Fibroblast of lung (primary cell): ENCODE measurements at regions not wholly inside any gene's neighbourhood (a gene's known extent, or its start where the extent isn't known, plus 50 kb on each side); places are given as distances from the start of the nearest gene placed in this dataset.

Experiments
- EZH2 ChIP-seq: IDR thresholded peaks from 2 replicates; pipeline ENCODE4 v1.5.1; 2012; ENCODE audit warnings: low read length, control low read depth, mild to moderate bottlenecking; ENCODE audit errors: missing control alignments
- TF ChIP-seq, protein P1 (sequence below), 2 donors: IDR thresholded peaks in 1 of 2; conservative IDR thresholded peaks in 1 of 2; 1 replicate in 1 of 2; 2 replicates in 1 of 2; pipeline ENCODE4 v1.5.1; 2011 to 2012; ENCODE audit warnings: low read length in 2 of 2, control low read depth in 1 of 2, inconsistent platforms in 1 of 2, low read depth in 1 of 2, mild to moderate bottlenecking in 1 of 2

DNA sequence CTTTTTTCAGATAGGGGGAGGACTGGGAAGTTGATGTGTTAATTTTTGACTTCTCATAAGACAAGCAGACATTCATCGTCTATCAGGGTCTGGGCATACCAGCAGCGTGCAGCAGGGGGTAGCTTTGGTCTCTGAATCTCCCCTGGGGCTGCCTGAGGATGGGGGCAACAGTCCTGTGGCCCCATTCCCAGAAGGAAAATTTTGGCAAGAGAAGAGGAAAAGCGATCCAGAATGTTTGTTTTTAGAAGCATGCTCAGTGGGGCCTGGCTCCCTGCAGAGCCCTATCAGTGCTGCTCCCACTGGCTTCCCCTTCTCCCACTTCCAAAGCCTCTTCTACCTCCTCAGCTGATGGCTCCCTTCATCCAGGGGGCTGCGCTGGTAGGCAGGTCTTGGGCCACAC, 194.8 kb upstream of the IL12B start:
- TF ChIP-seq, protein P1, sequence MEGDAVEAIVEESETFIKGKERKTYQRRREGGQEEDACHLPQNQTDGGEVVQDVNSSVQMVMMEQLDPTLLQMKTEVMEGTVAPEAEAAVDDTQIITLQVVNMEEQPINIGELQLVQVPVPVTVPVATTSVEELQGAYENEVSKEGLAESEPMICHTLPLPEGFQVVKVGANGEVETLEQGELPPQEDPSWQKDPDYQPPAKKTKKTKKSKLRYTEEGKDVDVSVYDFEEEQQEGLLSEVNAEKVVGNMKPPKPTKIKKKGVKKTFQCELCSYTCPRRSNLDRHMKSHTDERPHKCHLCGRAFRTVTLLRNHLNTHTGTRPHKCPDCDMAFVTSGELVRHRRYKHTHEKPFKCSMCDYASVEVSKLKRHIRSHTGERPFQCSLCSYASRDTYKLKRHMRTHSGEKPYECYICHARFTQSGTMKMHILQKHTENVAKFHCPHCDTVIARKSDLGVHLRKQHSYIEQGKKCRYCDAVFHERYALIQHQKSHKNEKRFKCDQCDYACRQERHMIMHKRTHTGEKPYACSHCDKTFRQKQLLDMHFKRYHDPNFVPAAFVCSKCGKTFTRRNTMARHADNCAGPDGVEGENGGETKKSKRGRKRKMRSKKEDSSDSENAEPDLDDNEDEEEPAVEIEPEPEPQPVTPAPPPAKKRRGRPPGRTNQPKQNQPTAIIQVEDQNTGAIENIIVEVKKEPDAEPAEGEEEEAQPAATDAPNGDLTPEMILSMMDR (conservative IDR thresholded peaks at IDR 0.05 in 1 of 2, IDR thresholded peaks at IDR 0.05 in 1 of 2; ENCODE audit: low read depth in 1 of 2, low read length in 2 of 2): peak in 1 of 2 donors; percentile 36
- TF ChIP-seq EZH2: no peak
